T47D (cell line): ENCODE measurements at regions not wholly inside any gene's neighbourhood (a gene's known extent, or its start where the extent isn't known, plus 50 kb on each side); places are given as distances from the start of the nearest gene placed in this dataset.
A peak's percentile ranks its signal among the peaks of the same experiment; 100 is the strongest.

Experiments used
- DNase-seq, 2 experiments: peaks; one replicate each; pipeline versions ENCODE4 v3.0.0 to v3.0.0-alpha.2; 2011 to 2012; ENCODE audit warnings: low read depth in 1 of 2, low spot score in 1 of 2
- JUND ChIP-seq: IDR thresholded peaks from 2 replicates; pipeline ENCODE4 v1.6.1; 2012; ENCODE audit warnings: low read depth
- in situ Hi-C: cut with HindIII; loops from 2 replicates; pipeline ENCODE4 v1.10.0; 2016; ENCODE audit warnings: low sequenced_read_pairs, low pct_unique_long_range_greater_than_20kb

DNA sequence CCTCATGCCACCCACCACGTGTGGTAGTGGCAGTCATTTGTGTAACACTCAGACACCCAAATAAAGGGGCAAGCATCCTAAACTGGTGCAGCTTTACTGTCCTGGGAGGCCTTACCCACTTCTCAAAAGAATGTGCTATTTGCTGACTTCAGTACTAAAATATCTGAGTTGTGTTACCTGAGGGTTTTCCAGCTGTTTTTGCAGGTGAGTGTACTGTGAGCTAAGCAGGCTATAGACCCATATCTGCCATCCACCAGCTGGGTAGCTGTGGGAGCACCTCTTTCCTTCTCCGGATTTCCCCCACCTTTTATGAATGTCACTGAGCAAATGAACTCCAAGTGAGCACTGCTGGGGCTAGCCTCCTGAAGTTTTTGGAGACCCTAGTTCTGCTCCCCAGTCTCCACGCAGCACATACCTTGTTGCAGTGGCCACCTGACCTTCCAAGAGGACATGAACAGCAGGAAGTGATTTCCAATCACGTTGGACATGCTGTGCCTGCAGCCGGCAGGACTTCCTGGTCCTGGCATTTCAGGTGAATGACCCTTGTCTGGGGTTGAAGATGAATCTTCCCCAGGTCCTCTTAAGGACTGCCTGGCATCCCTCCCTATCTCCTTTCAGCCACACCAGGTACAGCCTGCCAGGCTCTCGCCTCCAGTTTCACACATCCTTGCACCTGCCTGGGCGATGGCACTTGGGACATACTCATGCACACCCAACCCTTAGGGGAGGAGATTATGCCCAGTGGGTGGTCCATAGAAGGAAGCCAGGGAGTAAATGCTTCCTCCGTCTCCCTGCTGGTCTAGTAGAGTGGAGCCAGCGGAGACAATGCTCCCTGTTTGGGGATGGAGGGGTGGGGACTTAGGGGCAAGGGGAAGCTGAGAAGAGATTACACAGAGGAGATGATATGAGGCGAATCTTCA lies 109.5 kb upstream of the SPATA13 start:
- DNase-seq, result no peak

DNA sequence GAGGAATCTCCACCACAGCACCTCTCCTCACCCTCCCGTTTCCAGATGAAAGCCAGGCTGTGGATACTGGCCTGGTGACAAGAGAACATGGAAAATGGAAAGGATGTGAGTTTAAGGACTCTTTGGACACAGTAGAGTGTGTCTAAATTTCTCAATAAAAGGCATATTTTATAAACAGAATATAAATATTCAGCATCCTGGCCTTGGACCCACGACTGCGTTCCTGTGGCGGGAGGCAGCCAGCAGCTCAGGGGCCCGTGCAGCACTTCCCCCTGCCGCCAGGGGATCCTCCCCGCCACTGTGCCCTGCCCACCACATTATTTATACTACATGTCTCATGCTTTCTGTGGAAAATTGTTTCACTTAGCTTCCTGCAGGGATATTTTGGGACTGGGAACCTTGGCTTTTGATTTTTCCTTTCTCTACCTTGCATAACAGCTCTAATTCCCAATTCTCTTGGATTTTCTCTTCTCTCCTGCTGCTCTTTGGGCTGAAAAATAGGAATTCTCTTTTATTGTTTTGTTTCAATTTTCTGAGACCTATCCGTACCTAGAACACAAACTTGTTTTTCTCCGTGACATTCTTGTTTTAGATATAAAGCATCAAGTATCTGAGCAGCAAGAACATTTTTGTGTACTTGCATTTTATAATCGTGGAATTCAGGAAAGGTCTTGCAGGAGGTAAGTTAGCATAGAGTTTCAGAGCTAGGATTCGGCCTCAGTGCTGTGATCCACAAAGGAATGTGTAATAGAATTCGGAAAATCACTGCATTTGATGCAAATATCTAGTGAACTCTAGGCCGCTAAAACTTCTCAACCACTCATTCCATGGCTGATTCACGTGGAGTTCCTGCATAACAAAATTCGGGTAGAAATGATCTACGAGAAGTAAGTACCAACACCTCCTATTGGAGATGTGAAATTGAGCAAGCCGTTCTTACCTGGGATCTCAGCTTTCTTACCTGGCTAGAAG lies 107.7 kb upstream of the SPATA13 start:
- no peak for DNase-seq
- in situ Hi-C loops, result no loop called here
- TF ChIP-seq JUND, result no peak

More for the DNA sequence above, 109.5 kb upstream of the SPATA13 start:
- no peak for TF ChIP-seq JUND
- in situ Hi-C loops, result no loop called here

DNA sequence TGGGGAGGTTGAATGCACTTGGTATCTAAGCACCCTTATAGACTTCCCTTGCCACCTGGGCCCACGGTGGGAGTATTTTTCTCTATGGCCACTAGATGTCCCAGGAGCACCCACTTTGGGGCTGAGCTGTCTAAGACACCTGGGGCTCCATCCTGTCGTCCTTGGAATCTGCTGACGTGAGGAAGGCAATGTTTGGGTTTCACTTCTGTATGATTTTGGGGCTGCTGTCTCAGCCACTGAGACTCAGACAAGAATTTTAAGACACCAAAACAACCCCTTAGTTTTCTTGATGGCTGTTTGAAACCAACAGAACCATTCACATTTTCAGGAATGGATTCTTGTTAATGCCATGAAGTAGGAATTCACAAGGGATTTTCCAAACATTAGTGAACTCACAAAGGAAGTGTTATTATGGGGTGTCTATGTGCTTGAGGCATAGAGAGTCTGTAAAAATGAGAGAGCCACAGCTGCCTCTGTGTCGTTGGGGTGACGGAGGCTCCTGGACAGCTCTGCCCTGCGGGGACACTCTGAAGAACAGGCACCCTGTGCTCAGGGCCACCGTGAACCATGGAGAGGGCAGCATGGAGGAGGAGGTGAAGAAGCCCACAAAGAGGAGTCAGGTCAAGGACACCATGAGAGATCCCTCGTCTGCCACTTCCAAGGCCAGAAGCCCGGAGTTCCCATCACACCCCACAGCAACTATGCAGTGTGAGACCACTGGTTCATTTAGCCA lies 106.8 kb upstream of the SPATA13 start:
- DNase-seq, result peak; percentile 61 to 90
- TF ChIP-seq JUND, result no peak
- in situ Hi-C loops, result no loop called here

DNA sequence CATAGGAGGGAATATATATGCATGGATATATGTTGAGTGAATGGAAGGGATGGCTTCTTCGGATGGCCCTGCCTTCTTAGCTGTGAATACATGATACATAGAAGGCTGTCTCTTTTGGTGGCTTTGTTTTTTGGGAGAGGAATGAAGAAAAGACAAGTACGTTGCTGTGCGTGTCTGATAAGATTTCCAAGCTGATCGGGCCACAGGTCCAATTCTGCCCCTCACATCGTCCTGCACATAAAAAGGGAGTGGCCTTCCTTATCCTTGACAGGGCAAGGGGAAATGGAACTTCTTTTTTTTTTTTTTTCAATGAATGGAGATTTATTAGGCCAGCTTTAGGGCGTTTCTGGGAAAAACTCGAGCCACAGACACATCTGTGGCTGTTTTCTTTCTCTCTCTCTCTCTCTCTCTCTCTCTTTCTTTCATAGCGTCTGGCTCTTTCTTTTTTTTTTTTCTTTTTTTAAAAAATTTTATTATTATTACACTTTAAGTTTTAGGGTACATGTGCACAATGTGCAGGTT lies 103.8 kb upstream of the SPATA13 start:
- TF ChIP-seq JUND, result no peak
- in situ Hi-C loops, result no loop called here
- no peak for DNase-seq

DNA sequence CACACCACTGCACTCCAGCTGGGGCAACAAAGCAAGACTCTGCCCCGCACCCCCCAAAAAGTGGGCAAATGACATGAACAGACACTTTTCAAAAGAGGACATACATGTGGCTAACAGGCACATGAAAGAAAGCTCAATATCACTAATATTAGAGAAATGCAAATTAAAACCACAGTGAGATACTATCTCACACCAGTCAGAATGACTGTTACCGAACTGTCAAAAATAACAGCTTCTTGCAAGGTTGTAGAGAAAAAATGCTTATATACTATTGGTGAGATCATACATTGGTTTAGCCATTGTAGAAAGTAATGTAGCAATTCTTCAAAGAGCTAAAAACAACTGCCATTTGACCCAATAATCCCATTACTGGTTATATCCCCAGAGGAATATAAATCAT lies 99.5 kb upstream of the SPATA13 start:
- in situ Hi-C loops, result no loop called here
- TF ChIP-seq JUND, result no peak
- no peak for DNase-seq

DNA sequence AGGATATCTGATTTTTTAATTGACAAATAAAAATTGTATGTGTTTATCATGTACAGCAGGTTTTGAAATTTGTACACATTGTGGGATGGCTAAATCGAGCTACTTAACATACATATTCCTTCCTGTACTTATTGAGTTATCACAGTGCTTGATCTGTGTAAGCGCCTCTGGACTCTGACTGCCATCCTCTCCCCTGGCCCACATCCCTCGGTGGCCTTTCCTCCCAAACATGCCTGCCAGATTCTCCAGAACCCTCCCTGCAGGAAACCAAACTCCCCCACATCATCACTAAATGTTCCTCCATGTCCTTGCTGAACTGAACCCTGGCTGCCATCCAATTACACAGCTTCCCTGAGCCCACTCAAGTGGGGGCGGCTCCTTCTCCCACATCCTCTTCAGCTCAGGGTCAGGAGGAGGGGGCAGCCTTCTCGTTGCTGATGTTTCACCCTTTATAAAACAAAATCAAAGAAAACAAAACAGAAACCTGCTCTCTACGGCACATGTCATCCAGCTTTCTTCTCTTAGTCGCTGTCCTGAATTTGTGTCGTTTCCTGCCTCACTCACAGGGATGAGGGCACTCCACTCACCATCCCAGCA lies 97.1 kb upstream of the SPATA13 start:
- no peak for TF ChIP-seq JUND
- in situ Hi-C loops, result no loop called here
- no peak for DNase-seq

DNA sequence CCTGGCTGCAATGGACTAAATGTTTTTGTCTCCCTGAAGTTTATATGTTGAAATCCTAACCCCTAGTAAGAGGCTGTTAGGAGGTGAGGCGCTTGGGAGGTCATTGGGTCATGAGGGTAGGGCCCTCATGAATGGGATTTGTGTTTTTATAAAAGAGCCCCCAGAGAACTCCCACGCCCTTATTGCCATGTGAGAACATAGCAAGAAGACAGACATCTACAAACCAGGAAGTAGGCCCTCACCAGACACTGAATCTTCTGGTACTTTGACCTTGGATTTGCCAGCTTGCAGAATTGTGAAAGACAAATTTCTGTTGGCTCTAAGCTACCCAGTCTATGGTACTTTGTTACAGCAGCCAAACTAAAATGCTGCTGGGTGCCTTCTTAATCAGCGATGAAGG lies 96.1 kb upstream of the SPATA13 start:
- in situ Hi-C loops, result no loop called here
- DNase-seq, result no peak
- TF ChIP-seq JUND, result no peak

DNA sequence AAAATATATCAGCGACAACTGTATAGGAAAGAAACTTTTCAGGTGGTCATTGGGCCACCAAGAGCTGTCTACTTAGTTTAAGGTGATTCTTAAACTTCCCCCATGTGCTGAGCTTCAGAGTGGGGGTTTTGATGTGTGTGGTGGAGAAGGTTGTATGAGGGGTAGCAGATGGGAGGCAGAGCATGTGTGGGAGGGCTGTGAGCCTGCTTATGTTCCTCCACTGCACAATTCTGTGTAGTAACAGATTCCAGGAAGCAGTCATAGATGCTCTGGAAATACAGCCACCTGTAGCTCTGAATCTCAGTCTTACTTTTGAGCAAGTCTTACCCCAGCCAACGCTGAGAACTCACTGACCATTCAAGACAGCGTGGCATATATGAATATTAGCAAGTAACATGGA lies 95.3 kb upstream of the SPATA13 start:
- TF ChIP-seq JUND, result no peak
- DNase-seq, result no peak
- in situ Hi-C loops, result no loop called here

DNA sequence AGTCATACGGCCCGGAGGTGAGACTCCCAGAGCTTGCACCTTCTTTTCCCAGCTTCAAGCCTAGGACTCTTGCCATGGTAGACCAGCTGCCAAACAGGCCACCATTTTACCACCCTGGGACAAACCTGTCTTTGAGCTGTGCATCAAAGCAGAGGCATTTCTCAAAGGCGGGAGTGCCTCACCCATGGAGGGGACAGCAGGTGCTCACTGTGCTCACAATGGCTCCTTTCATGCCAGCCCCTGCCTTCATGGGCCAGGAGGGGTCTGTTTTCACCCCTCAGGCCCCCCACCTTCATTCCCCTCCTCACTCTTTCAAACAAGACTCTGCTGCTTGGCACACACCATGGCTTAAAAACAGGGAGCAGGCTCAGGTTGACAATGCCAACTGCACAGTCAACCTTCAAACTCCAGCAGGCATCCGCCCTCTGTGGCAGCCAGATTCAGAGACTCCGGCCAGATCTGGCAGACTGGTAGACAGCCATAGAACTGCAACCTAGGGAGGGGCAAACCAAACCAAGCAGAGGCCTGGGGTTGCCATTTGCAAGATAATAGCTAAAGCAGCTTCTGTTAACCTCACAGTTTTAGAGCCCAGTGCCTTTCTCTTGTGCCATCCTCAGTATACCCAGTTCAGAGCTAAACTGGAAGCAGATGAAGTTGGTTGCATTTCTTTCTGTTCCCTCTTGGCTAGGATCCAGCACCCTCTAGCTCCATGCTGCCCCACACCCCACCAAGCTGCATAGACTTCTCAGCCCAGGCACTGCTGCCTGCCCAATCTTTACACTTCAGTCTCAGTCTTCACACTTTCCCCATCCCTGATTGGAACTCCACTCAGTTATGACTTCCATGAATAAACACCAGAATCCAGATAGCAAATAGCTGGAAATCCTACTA lies 93.9 kb upstream of the SPATA13 start:
- TF ChIP-seq JUND, result no peak
- in situ Hi-C loops, result no loop called here
- no peak for DNase-seq

DNA sequence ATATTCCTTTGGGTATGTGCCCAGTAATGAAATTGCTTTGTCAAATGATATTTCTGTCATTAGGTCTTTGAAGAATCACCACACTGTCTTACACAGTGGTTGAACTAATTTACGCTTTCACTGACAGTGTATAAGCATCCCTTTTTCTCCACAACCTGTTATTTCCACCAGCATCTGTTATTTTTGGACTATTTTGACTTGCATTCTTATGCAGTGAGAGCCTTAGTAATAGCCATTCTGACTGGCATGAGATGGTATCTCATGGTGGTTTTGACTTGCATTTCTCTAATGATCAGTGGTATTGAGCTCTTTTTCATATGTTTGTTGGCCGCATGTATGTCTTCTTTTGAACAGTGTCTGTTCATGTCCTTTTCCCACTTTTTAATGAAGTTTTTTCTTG lies 92.0 kb upstream of the SPATA13 start:
- DNase-seq, result no peak
- in situ Hi-C loops, result no loop called here

DNA sequence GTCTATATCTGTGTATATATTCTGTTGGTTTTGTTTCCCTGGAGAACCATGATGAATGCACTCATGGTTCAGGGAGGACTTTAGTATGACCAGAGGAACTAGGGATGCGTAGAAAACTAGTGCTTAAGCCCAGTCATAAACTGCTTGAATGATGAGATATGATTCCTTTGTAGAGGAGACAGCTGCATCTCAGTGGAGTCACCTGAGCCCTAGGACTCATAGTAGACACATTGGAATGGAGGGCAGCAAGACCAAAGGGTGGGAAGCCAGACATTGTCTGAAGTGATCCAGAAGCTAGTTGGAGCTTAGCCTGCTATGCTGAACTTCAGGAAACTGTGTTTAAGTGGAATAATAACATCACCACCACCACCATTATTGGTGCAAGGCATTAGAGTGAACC lies 89.5 kb upstream of the SPATA13 start:
- no peak for DNase-seq
- in situ Hi-C loops, result no loop called here
- no peak for TF ChIP-seq JUND

More for the DNA sequence above, 92.0 kb upstream of the SPATA13 start:
- TF ChIP-seq JUND, result no peak
